ENCODE measurements at regions not wholly inside any gene's neighbourhood (a gene's known extent, or its start where the extent isn't known, plus 50 kb on each side); places are given as distances from the start of the nearest gene placed in this dataset.

DNA sequence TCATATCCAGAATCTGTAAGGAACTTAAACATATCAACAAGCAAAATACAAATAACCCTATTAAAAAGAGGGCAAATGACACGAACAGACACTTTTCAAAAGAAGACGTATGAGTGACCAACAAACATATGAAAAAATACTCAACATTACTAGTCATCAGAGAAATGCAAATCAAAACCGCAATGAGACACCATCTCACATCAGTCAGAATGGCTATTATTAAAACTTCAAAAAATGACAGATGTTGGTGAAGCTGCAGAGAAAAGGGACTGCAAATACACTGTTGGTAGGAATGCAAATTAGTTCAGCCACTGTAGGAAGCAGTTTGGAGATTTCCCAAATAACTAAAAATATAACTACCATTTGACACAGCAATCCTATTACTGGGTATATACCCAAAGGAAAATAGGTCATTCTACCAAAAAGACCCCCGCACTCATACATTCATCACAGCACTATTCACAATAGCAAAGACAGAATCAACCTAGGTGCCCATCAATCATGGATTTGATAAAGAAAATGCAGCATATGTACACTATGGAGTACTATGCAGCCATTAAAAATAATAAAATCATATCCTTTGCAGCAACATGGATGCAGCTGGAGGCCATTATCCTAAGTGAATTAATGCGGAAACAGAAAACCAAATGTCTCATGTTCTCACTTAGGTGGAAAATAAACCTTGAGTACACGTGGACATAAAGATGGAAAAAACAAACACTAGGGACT lies 230.1 kb upstream of the RAB4A start:
- peaks cover 10 to 44% (median 14%) of the 10 kb centered on the region in 10 experiments for H3K4me1 ChIP-seq
- peaks cover 0 to 12% (median 0%) of the 10 kb centered on the region in 11 experiments; a peak in 6 of 22 replicates for H4K20me1 ChIP-seq
- H3K36me3 ChIP-seq, result no peaks in the 10 kb centered on the region
- TF ChIP-seq Cebpa-rat (IDR thresholded peaks at IDR 0.05), result no peak
- no peak overlapping the region for H3K27ac ChIP-seq
- H3K27me3 ChIP-seq, result peaks cover 21 to 82% (median 74%) of the 10 kb centered on the region in 11 experiments
- peaks cover 0 to 12% (median 0%) of the 10 kb centered on the region in 11 experiments; a peak in 3 of 22 replicates for H3K9me3 ChIP-seq (replicated peaks in 1 of 11)
- no peak overlapping the region for H3K4me2 ChIP-seq
- no peak overlapping the region for H3K4me3 ChIP-seq
- no peak overlapping the region for H3K9ac ChIP-seq

- Histone ChIP-seq H3K4me1 (peaks cover 0 to 32% (median 2%) of the 10 kb centered on the region in 10 experiments; a peak in 12 of 20 replicates), H3K9ac (no peak overlapping the region), H3K27ac (no peak overlapping the region), H3K9me3 (replicated peaks in 1 of 11) (peaks cover 0 to 12% (median 0%) of the 10 kb centered on the region in 11 experiments; a peak in 3 of 22 replicates), H3K4me2 (peak overlapping the region in 3 of 11 experiments; percentile 16 to 46 (median 29); a peak in 4 of 22 replicates), H3K36me3 (no peaks in the 10 kb centered on the region), H4K20me1 (no peaks in the 10 kb centered on the region; a peak in 2 of 22 replicates), H3K27me3 (peaks cover 21 to 77% (median 69%) of the 10 kb centered on the region in 11 experiments), H3K4me3 (no peak overlapping the region)
- no peak for TF ChIP-seq Cebpa-rat (IDR thresholded peaks at IDR 0.05)
Observed at GRCh38 chr1:229041946-229042345, 229.0 kb upstream of the RAB4A start.

- Histone ChIP-seq H3K9me3 (replicated peaks in 1 of 11) (peaks cover 0 to 12% (median 0%) of the 10 kb centered on the region in 11 experiments; a peak in 3 of 22 replicates), H3K4me3 (no peak overlapping the region), H3K36me3 (no peaks in the 10 kb centered on the region), H3K27ac (no peak overlapping the region), H3K9ac (no peak overlapping the region), H3K27me3 (peaks cover 16 to 72% (median 63%) of the 10 kb centered on the region in 11 experiments), H3K4me2 (peak overlapping the region in 4 of 11 experiments; percentile 16 to 46 (median 29); a peak in 4 of 22 replicates), H4K20me1 (no peaks in the 10 kb centered on the region), H3K4me1 (peaks cover 0 to 31% (median 0%) of the 10 kb centered on the region in 10 experiments; a peak in 7 of 20 replicates)
- no peak for TF ChIP-seq Cebpa-rat (IDR thresholded peaks at IDR 0.05)
Observed at GRCh38 chr1:229042482-229042881, 228.4 kb upstream of the RAB4A start.

GRCh38 chr1:229043115-229043514 lies 227.8 kb upstream of the RAB4A start:
- Histone ChIP-seq H3K36me3 (no peaks in the 10 kb centered on the region), H3K27me3 (peaks cover 10 to 65% (median 57%) of the 10 kb centered on the region in 11 experiments; a peak in 21 of 22 replicates), H3K4me2 (peak overlapping the region in 4 of 11 experiments; percentile 16 to 46 (median 29); a peak in 5 of 22 replicates), H3K9ac (no peak overlapping the region), H3K4me1 (peaks cover 0 to 31% (median 0%) of the 10 kb centered on the region in 10 experiments; a peak in 7 of 20 replicates), H3K27ac (no peak overlapping the region), H4K20me1 (no peaks in the 10 kb centered on the region), H3K9me3 (replicated peaks in 1 of 11) (peaks cover 0 to 12% (median 0%) of the 10 kb centered on the region in 11 experiments; a peak in 3 of 22 replicates), H3K4me3 (no peak overlapping the region)
- no peak for TF ChIP-seq Cebpa-rat (IDR thresholded peaks at IDR 0.05)

DNA sequence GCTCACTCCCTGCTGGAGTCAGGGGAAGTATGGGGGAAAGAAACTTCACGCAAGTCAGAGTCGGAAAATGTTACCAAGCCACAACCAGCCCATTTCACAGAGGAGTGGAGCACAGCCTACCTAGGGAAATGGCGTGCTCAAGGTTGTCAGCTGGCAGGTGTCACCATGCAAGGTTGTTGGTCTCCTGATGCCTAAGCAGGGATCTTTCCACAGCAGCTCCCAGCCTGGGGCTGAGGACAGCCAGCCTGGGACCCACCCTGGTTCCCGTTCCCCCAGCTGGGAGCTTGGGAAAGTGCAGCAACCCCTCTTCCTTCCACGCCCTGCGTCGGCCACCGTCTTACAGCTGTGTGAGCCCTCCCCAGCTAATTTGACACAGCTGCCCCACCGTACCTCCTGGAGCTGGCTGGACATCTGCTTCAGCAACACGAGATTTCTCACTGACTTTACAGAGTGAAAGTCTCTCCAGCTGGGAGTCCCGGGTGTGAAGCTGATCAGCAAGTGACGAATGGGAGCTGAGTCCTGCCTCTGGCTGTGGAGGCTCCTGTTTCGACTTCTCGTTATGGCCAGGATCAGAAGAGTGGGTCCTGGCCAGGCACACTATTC lies 224.6 kb upstream of the RAB4A start:
- peak overlapping the region in 2 of 11 experiments; percentile 1 to 28; a peak in 1 of 22 replicates for H3K4me2 ChIP-seq
- peaks cover 0 to 33% (median 24%) of the 10 kb centered on the region in 11 experiments; a peak in 16 of 22 replicates for H3K27me3 ChIP-seq
- H3K4me1 ChIP-seq, result peaks cover 0 to 24% (median 0%) of the 10 kb centered on the region in 10 experiments; a peak in 7 of 20 replicates
- H3K4me3 ChIP-seq, result no peak overlapping the region
- no peak for TF ChIP-seq Cebpa-rat (IDR thresholded peaks at IDR 0.05)
- no peak overlapping the region for H3K27ac ChIP-seq
- H3K9ac ChIP-seq, result no peak overlapping the region
- no peaks in the 10 kb centered on the region for H4K20me1 ChIP-seq
- H3K36me3 ChIP-seq, result no peaks in the 10 kb centered on the region
- H3K9me3 ChIP-seq (replicated peaks in 1 of 11), result peaks cover 0 to 8% (median 3%) of the 10 kb centered on the region in 11 experiments; a peak in 7 of 22 replicates

DNA sequence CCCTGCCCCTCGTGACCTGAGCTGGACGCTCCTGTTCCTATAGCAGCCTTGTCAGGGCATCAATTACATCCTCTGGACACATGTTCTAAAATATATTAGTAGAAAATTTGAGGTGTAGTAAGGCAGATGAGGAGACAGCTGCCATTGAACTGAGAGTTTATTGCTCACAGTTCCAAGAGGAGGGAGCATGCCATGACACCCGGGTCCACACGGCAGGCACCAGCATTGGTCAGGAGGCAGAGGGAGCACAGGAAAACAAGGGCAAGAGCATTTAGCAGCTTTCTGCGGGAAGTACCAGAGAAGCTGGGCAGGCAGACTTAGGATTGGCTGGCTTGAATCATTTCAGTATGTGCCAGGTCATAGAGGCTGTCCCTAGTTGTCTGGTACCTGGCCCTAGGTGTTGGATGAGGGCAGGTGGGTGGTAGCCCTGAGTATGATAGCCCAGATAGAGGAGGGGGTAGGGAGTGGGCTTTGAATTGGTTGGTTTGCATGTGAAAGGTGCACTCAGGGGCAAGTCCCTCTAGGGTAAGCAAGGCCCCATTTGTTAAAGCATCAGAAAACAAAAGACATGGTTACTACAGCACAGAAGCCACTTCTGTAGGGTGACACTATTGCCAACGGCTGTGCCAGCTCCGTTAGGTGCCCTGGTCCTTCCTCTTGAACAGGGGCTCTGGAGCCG lies 223.6 kb upstream of the RAB4A start:
- Histone ChIP-seq H4K20me1 (no peaks in the 10 kb centered on the region), H3K4me1 (peaks cover 0 to 19% (median 0%) of the 10 kb centered on the region in 10 experiments; a peak in 7 of 20 replicates), H3K4me3 (no peak overlapping the region), H3K4me2 (no peak overlapping the region), H3K27ac (no peak overlapping the region), H3K9ac (no peak overlapping the region), H3K27me3 (peaks cover 0 to 26% (median 18%) of the 10 kb centered on the region in 11 experiments; a peak in 15 of 22 replicates), H3K9me3 (replicated peaks in 1 of 11) (peaks cover 0 to 15% (median 5%) of the 10 kb centered on the region in 11 experiments; a peak in 8 of 22 replicates), H3K36me3 (no peaks in the 10 kb centered on the region)
- TF ChIP-seq Cebpa-rat (IDR thresholded peaks at IDR 0.05), result no peak

GRCh38 chr1:229047840-229048620 lies 222.9 kb upstream of the RAB4A start:
- H3K27me3 ChIP-seq, result peaks cover 0 to 18% (median 11%) of the 10 kb centered on the region in 11 experiments; a peak in 14 of 22 replicates
- no peak overlapping the region for H3K4me2 ChIP-seq
- no peak overlapping the region for H3K9ac ChIP-seq
- H4K20me1 ChIP-seq, result no peaks in the 10 kb centered on the region
- no peak overlapping the region for H3K4me3 ChIP-seq
- H3K4me1 ChIP-seq, result peaks cover 0 to 11% (median 0%) of the 10 kb centered on the region in 10 experiments; a peak in 7 of 20 replicates
- H3K36me3 ChIP-seq, result no peaks in the 10 kb centered on the region
- TF ChIP-seq Cebpa-rat (IDR thresholded peaks at IDR 0.05), result no peak
- H3K27ac ChIP-seq, result no peak overlapping the region
- H3K9me3 ChIP-seq (replicated peaks in 1 of 11), result peaks cover 0 to 15% (median 5%) of the 10 kb centered on the region in 11 experiments; a peak in 8 of 22 replicates

DNA sequence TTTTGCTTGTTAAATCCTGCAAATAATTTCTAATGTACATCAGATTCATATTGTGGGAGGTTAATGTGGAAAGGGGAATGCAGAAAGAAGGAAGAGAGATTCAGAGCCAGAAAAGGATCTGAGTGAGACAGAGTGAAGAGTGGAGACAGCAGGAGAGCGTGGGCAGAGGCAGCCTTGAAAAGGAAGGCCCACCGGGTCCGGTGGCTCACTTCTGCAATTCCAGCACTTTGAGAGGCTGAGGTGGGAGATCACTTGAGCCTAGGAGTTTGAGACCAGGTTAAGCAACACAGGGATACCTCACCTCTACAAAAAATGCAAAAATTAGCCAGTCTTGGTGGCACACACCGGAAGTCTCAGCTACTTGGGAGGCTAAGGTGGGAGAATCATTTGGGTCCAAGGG lies 222.0 kb upstream of the RAB4A start:
- H3K36me3 ChIP-seq, result no peaks in the 10 kb centered on the region
- H3K9ac ChIP-seq, result no peak overlapping the region
- H4K20me1 ChIP-seq, result no peaks in the 10 kb centered on the region
- peaks cover 0 to 14% (median 6%) of the 10 kb centered on the region in 11 experiments; a peak in 11 of 22 replicates for H3K27me3 ChIP-seq
- peaks cover 0 to 4% (median 0%) of the 10 kb centered on the region in 10 experiments; a peak in 3 of 20 replicates for H3K4me1 ChIP-seq
- H3K27ac ChIP-seq, result no peak overlapping the region
- no peak overlapping the region for H3K4me2 ChIP-seq
- no peak overlapping the region for H3K4me3 ChIP-seq
- H3K9me3 ChIP-seq (replicated peaks in 1 of 11), result peaks cover 0 to 15% (median 5%) of the 10 kb centered on the region in 11 experiments; a peak in 8 of 22 replicates
- no peak for TF ChIP-seq Cebpa-rat (IDR thresholded peaks at IDR 0.05)
